ENCODE measurements at regions not wholly inside any gene's neighbourhood (a gene's known extent, or its start where the extent isn't known, plus 50 kb on each side); places are given as distances from the start of the nearest gene placed in this dataset.

GRCh38 chr5:97629276-97629675, 446.2 kb upstream of the RIOK2 start:
- DNase-seq (ENCODE audit: extremely low spot score, unreplicated experiment), result no peak
- Mint-ChIP-seq H3K9me3 (no peaks in the 10 kb centered on the region), H3K27ac (no peak overlapping the region)

DNA sequence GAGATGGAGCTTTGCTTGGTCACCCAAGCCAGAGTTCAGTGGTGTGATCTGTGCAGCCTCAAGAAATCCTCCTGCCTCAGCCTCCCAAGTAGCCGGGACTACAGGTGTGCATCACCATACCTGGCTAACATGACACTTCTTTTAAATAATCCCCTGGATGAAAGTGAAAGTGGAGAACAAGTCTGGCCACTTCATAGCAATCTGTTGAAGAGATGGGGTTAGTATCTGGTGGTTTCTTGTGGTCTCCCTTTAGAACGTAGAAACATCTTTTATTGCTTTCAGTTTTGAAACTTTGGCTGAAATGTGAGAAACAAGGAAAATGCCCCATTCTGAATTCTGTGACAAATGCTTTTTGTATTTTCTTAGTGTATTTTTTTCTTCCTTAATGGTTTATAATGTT, 452.5 kb upstream of the RIOK2 start:
- no peak for DNase-seq (ENCODE audit: extremely low spot score, unreplicated experiment)
- Mint-ChIP-seq H3K4me3 (no peak overlapping the region), H3K36me3 (no peaks in the 10 kb centered on the region), H3K9me3 (no peaks in the 10 kb centered on the region), H3K4me1 (ENCODE audit: unreplicated experiment) (no peaks in the 10 kb centered on the region), H3K27me3 (no peaks in the 10 kb centered on the region), H3K27ac (no peak overlapping the region)
- TF ChIP-seq, protein P1, sequence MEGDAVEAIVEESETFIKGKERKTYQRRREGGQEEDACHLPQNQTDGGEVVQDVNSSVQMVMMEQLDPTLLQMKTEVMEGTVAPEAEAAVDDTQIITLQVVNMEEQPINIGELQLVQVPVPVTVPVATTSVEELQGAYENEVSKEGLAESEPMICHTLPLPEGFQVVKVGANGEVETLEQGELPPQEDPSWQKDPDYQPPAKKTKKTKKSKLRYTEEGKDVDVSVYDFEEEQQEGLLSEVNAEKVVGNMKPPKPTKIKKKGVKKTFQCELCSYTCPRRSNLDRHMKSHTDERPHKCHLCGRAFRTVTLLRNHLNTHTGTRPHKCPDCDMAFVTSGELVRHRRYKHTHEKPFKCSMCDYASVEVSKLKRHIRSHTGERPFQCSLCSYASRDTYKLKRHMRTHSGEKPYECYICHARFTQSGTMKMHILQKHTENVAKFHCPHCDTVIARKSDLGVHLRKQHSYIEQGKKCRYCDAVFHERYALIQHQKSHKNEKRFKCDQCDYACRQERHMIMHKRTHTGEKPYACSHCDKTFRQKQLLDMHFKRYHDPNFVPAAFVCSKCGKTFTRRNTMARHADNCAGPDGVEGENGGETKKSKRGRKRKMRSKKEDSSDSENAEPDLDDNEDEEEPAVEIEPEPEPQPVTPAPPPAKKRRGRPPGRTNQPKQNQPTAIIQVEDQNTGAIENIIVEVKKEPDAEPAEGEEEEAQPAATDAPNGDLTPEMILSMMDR (conservative IDR thresholded peaks at IDR 0.05), result no peak

More at GRCh38 chr5:97629276-97629675, 446.2 kb upstream of the RIOK2 start:
- Mint-ChIP-seq H3K36me3 (no peaks in the 10 kb centered on the region), H3K4me1 (ENCODE audit: unreplicated experiment) (peaks cover 12% of the 10 kb centered on the region), H3K27me3 (no peaks in the 10 kb centered on the region), H3K4me3 (no peak overlapping the region)
- TF ChIP-seq, protein P1 (conservative IDR thresholded peaks at IDR 0.05), result no peak

- Mint-ChIP-seq H3K27me3 (no peaks in the 10 kb centered on the region), H3K27ac (no peak overlapping the region), H3K36me3 (no peaks in the 10 kb centered on the region), H3K4me1 (ENCODE audit: unreplicated experiment) (no peaks in the 10 kb centered on the region), H3K9me3 (no peaks in the 10 kb centered on the region), H3K4me3 (no peak overlapping the region)
- TF ChIP-seq, protein P1 (conservative IDR thresholded peaks at IDR 0.05), result no peak
- no peak for DNase-seq (ENCODE audit: extremely low spot score, unreplicated experiment)
Observed at GRCh38 chr5:97636766-97637165, 453.7 kb upstream of the RIOK2 start.

- no peaks in the 10 kb centered on the region for H3K36me3 Mint-ChIP-seq
- no peaks in the 10 kb centered on the region for H3K27me3 Mint-ChIP-seq
- no peak for DNase-seq (ENCODE audit: extremely low spot score, unreplicated experiment)
- H3K9me3 Mint-ChIP-seq, result no peaks in the 10 kb centered on the region
- no peak overlapping the region for H3K4me3 Mint-ChIP-seq
- H3K4me1 Mint-ChIP-seq (ENCODE audit: unreplicated experiment), result no peaks in the 10 kb centered on the region
- TF ChIP-seq, protein P1 (conservative IDR thresholded peaks at IDR 0.05), result no peak
- H3K27ac Mint-ChIP-seq, result no peak overlapping the region
Observed at GRCh38 chr5:97641081-97641480, 458.0 kb upstream of the RIOK2 start.

DNA sequence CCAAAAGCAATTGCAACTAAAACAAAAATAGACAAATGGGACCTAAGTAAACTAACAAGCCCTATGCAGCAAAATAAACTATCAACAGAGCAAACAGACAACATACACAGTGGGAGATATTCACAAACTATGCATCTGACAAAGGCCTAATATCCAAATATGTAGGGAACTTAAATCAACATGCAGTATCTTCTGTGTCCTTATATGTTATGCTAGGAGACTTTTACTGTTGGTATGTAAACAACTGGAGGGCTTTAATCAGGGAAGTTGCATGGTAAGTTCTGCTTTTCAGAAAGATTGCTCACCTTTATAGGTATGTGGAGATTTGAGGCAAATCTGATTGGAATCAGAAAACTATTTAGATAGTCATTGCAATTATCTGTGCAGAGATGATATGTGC, 461.2 kb upstream of the RIOK2 start:
- Mint-ChIP-seq H3K36me3 (no peaks in the 10 kb centered on the region), H3K4me3 (no peak overlapping the region), H3K27ac (no peak overlapping the region), H3K9me3 (no peaks in the 10 kb centered on the region), H3K4me1 (ENCODE audit: unreplicated experiment) (no peaks in the 10 kb centered on the region), H3K27me3 (no peaks in the 10 kb centered on the region)
- DNase-seq (ENCODE audit: extremely low spot score, unreplicated experiment), result no peak
- TF ChIP-seq, protein P1 (conservative IDR thresholded peaks at IDR 0.05), result no peak

GRCh38 chr5:97644896-97645295, 461.8 kb upstream of the RIOK2 start:
- no peaks in the 10 kb centered on the region for H3K4me1 Mint-ChIP-seq (ENCODE audit: unreplicated experiment)
- H3K27ac Mint-ChIP-seq, result no peak overlapping the region
- TF ChIP-seq, protein P1 (conservative IDR thresholded peaks at IDR 0.05), result no peak
- no peaks in the 10 kb centered on the region for H3K9me3 Mint-ChIP-seq
- no peaks in the 10 kb centered on the region for H3K36me3 Mint-ChIP-seq
- no peaks in the 10 kb centered on the region for H3K27me3 Mint-ChIP-seq
- H3K4me3 Mint-ChIP-seq, result no peak overlapping the region
- DNase-seq (ENCODE audit: extremely low spot score, unreplicated experiment), result no peak
